Loucy (cell line): ENCODE measurements at regions not wholly inside any gene's neighbourhood (a gene's known extent, or its start where the extent isn't known, plus 50 kb on each side); places are given as distances from the start of the nearest gene placed in this dataset.

Experiments
- CTCF ChIP-seq: fragments of 200-600 bp; sonication (generic); conservative IDR thresholded peaks from 2 replicates; pipeline ENCODE4 v1.5.1; 2014; ENCODE audit warnings: mild to moderate bottlenecking, antibody characterized with exemption, low read length
- EZH2phosphoT487 ChIP-seq: fragments of 200-600 bp; IDR thresholded peaks from 2 replicates; pipeline ENCODE4 v1.6.1; 2018; ENCODE audit warnings: antibody characterized with exemption, mild to moderate bottlenecking, moderate library complexity, borderline replicate concordance

GRCh38 chr3:105260385-105260784 lies 106.3 kb upstream of the ALCAM start:
- TF ChIP-seq CTCF (no peak), EZH2phosphoT487 (no peak)
